ENCODE measurements at regions not wholly inside any gene's neighbourhood (a gene's known extent, or its start where the extent isn't known, plus 50 kb on each side); places are given as distances from the start of the nearest gene placed in this dataset.

GRCh38 chr2:14235667-14236066 is 396.9 kb upstream of the LRATD1 start:
- TF ChIP-seq REST (IDR thresholded peaks at IDR 0.05; ENCODE audit: insufficient read depth in 1 of 2, low read depth in 2 of 2, low read length in 1 of 2) (no peak), CTCF (IDR thresholded peaks at IDR 0.05) (no peak), POLR2AphosphoS5 (IDR thresholded peaks at IDR 0.05; ENCODE audit: low read depth, low read length) (no peak)

All from Panc1 (cell line).